H1 (cell line): ENCODE measurements at regions not wholly inside any gene's neighbourhood (a gene's known extent, or its start where the extent isn't known, plus 50 kb on each side); places are given as distances from the start of the nearest gene placed in this dataset.

Experiments
- BRCA1 ChIP-seq: IDR thresholded peaks from 2 replicates; pipeline ENCODE4 v1.6.1; 2012; ENCODE audit warnings: low read depth, low read length, improper control_type of control experiment
- CHD7 ChIP-seq: fragments of 300-600 bp; sonication (generic); IDR thresholded peaks from 2 replicates; pipeline ENCODE4 v1.7.1; 2012; ENCODE audit warnings: low read length, moderate library complexity, mild to moderate bottlenecking, inconsistent platforms; ENCODE audit not compliant: insufficient replicate concordance
- CREB1 ChIP-seq: IDR thresholded peaks from 2 replicates; pipeline ENCODE4 v1.6.1; 2012; ENCODE audit warnings: inconsistent platforms
- EP300 ChIP-seq, 2 experiments: IDR thresholded peaks; 1 replicate in 1 of 2; 2 replicates in 1 of 2; pipeline ENCODE4 v1.6.1; 2011 to 2012; ENCODE audit warnings: low read depth in 2 of 2, low read length in 2 of 2, mild to moderate bottlenecking in 2 of 2, borderline replicate concordance in 1 of 2, inconsistent platforms in 1 of 2, moderate library complexity in 1 of 2
- HDAC2 ChIP-seq, 2 experiments: fragments of 300-600 bp in 1 of 2; sonication (generic) in 1 of 2; IDR thresholded peaks; 2 replicates each; pipeline ENCODE4 v1.6.1; 2011 to 2012; ENCODE audit warnings: low read depth in 2 of 2, low read length in 2 of 2, mild to moderate bottlenecking in 2 of 2, moderate library complexity in 2 of 2, borderline replicate concordance in 1 of 2, inconsistent platforms in 1 of 2
- KDM4A ChIP-seq: IDR thresholded peaks from one replicate; pipeline ENCODE4 v1.7.1; 2012; ENCODE audit warnings: low read depth, mild to moderate bottlenecking, moderate library complexity, low read length, inconsistent platforms; ENCODE audit not compliant: severe bottlenecking
- MAX ChIP-seq: IDR thresholded peaks from 2 replicates; pipeline ENCODE4 v1.6.1; 2012; ENCODE audit warnings: inconsistent platforms
- SAP30 ChIP-seq: fragments of 300-600 bp; sonication (generic); IDR thresholded peaks from 2 replicates; pipeline ENCODE4 v1.7.1; 2012; ENCODE audit warnings: low read length, moderate library complexity, mild to moderate bottlenecking, inconsistent platforms; ENCODE audit not compliant: insufficient read depth, insufficient replicate concordance
- SIN3A ChIP-seq, 2 experiments: IDR thresholded peaks in 1 of 2; conservative IDR thresholded peaks in 1 of 2; 2 replicates each; pipeline ENCODE4 v1.6.1; 2011 to 2012; ENCODE audit warnings: low read length in 2 of 2, improper control_type of control experiment in 1 of 2, low read depth in 1 of 2, mild to moderate bottlenecking in 1 of 2
- SP1 ChIP-seq: IDR thresholded peaks from 2 replicates; pipeline ENCODE4 v1.6.1; 2011; ENCODE audit warnings: low read depth, low read length
- TAF1 ChIP-seq: IDR thresholded peaks from 2 replicates; pipeline ENCODE4 v1.6.1; 2011; ENCODE audit warnings: mild to moderate bottlenecking, low read depth, low read length
- TEAD4 ChIP-seq: IDR thresholded peaks from 2 replicates; pipeline ENCODE4 v1.6.1; 2012; ENCODE audit warnings: low read depth, low read length, inconsistent platforms, mixed read lengths

GRCh38 chr11:29319210-29319609 is 697.6 kb downstream of the KCNA4 start (continued):
- no peak for TF ChIP-seq CHD7
- no peak for TF ChIP-seq TAF1
- TF ChIP-seq CREB1: no peak
- TF ChIP-seq SIN3A (conservative IDR thresholded peaks at IDR 0.05 in 1 of 2, IDR thresholded peaks at IDR 0.05 in 1 of 2; ENCODE audit: low read depth in 1 of 2, low read length in 2 of 2): no peak
- no peak for TF ChIP-seq HDAC2 (IDR thresholded peaks at IDR 0.05; ENCODE audit: borderline replicate concordance in 1 of 2, low read depth in 2 of 2, low read length in 2 of 2)
- TF ChIP-seq KDM4A: no peak
- no peak for TF ChIP-seq TEAD4
- TF ChIP-seq BRCA1: no peak
- TF ChIP-seq EP300 (IDR thresholded peaks at IDR 0.05; ENCODE audit: borderline replicate concordance in 1 of 2, low read depth in 2 of 2, low read length in 2 of 2): no peak
- TF ChIP-seq SP1: no peak
- no peak for TF ChIP-seq SAP30
- no peak for TF ChIP-seq MAX
